GM21825 (cell line): ENCODE measurements at regions not wholly inside any gene's neighbourhood (a gene's known extent, or its start where the extent isn't known, plus 50 kb on each side); places are given as distances from the start of the nearest gene placed in this dataset.
"Not testable (repeated sequence)": the region's sequence is repeated elsewhere in the genome, so short reads cannot be mapped to it uniquely, and the experiment has no call there.

Source experiments
- ATAC-seq: cut with Tn5 transposase; IDR thresholded peaks from one replicate; pipeline ENCODE4 v1.9.1; 2021; ENCODE audit warnings: mild to moderate bottlenecking, moderate library complexity; ENCODE audit not compliant: unreplicated experiment

GRCh38 chr5:111983459-111983858, 226.5 kb upstream of the NREP start:
- no peak for ATAC-seq

- no peak for ATAC-seq
These were observed 220.4 kb upstream of the NREP start for GRCh38 chr5:111977436-111977829.

GRCh38 chr5:111976705-111977435, 219.9 kb upstream of the NREP start:
- ATAC-seq = no peak

- no peak for ATAC-seq
These were observed 218.1 kb upstream of the NREP start for GRCh38 chr5:111975133-111975532.

GRCh38 chr5:111973961-111974360, 217.0 kb upstream of the NREP start:
- no peak for ATAC-seq

GRCh38 chr5:111972548-111972947, 215.6 kb upstream of the NREP start:
- no peak for ATAC-seq

- ATAC-seq = no peak
These were observed 215.1 kb upstream of the NREP start for GRCh38 chr5:111972080-111972479.

- no peak for ATAC-seq
These were observed 211.5 kb upstream of the NREP start for GRCh38 chr5:111968459-111968858.

GRCh38 chr5:111967463-111967862, 210.5 kb upstream of the NREP start:
- ATAC-seq = no peak

- ATAC-seq = no peak
These were observed 209.3 kb upstream of the NREP start for GRCh38 chr5:111966290-111966689.

GRCh38 chr5:111963555-111963954, 206.6 kb upstream of the NREP start:
- no peak for ATAC-seq

GRCh38 chr5:111962906-111963305, 205.9 kb upstream of the NREP start:
- ATAC-seq = no peak

- no peak for ATAC-seq
These were observed 204.9 kb upstream of the NREP start for GRCh38 chr5:111961862-111962261.

GRCh38 chr5:111960476-111961215, 203.7 kb upstream of the NREP start:
- no peak for ATAC-seq

- ATAC-seq = no peak
These were observed 201.9 kb upstream of the NREP start for GRCh38 chr5:111958851-111959250.

- not testable (repeated sequence) for ATAC-seq
These were observed 199.8 kb upstream of the NREP start for GRCh38 chr5:111956765-111957164.

- peak; percentile 82 for ATAC-seq
These were observed 197.8 kb upstream of the NREP start for GRCh38 chr5:111954516-111955395.

GRCh38 chr5:111953351-111954127, 196.5 kb upstream of the NREP start:
- no peak for ATAC-seq

- no peak for ATAC-seq
These were observed 195.6 kb upstream of the NREP start for GRCh38 chr5:111952555-111952954.

- no peak for ATAC-seq
These were observed 193.7 kb upstream of the NREP start for GRCh38 chr5:111950660-111951059.
